ENCODE measurements at regions not wholly inside any gene's neighbourhood (a gene's known extent, or its start where the extent isn't known, plus 50 kb on each side); places are given as distances from the start of the nearest gene placed in this dataset.

- FAIRE-seq = no peak
- TF ChIP-seq CTCF (IDR thresholded peaks at IDR 0.05; ENCODE audit: borderline replicate concordance, extremely low read depth, insufficient read depth) = no peak
- Histone ChIP-seq H3K9ac (ENCODE audit: low read length in 3 of 3) (no peak overlapping the region), H3K27me3 (ENCODE audit: control insufficient read depth, insufficient read depth, low read length) (no peaks in the 10 kb centered on the region), H3K36me3 (ENCODE audit: control insufficient read depth in 2 of 3, insufficient read depth in 3 of 3, low read length in 3 of 3) (no peaks in the 10 kb centered on the region), H3K27ac (ENCODE audit: low read depth in 2 of 2, low read length in 2 of 2) (no peak overlapping the region), H3K4me3 (ENCODE audit: low read length in 3 of 3) (no peak overlapping the region), H3K9me3 (ENCODE audit: control insufficient read depth in 2 of 3, insufficient read depth in 1 of 3, low read length in 3 of 3) (peaks cover 0 to 10% (median 2%) of the 10 kb centered on the region in 3 donors), H3K4me1 (ENCODE audit: control insufficient read depth in 2 of 3, insufficient read depth in 2 of 3, low read depth in 1 of 3, low read length in 3 of 3) (no peaks in the 10 kb centered on the region)
- DNase-seq = no peak
- intact Hi-C loops (cut with DNase I) = no loop called here
Measured at GRCh38 chr4:123709336-123709735, 312.7 kb downstream of the SPRY1 start.

GRCh38 chr4:123731035-123731434 lies 334.4 kb downstream of the SPRY1 start:
- H3K9ac ChIP-seq (ENCODE audit: low read length in 3 of 3) = no peak overlapping the region
- H3K27me3 ChIP-seq (ENCODE audit: control insufficient read depth, insufficient read depth, low read length) = no peaks in the 10 kb centered on the region
- H3K9me3 ChIP-seq (ENCODE audit: control insufficient read depth in 2 of 3, insufficient read depth in 1 of 3, low read length in 3 of 3) = peaks cover 0 to 2% (median 0%) of the 10 kb centered on the region in 3 donors
- no peak for TF ChIP-seq CTCF (IDR thresholded peaks at IDR 0.05; ENCODE audit: borderline replicate concordance, extremely low read depth, insufficient read depth)
- H3K4me1 ChIP-seq (ENCODE audit: control insufficient read depth in 2 of 3, insufficient read depth in 2 of 3, low read depth in 1 of 3, low read length in 3 of 3) = no peaks in the 10 kb centered on the region
- H3K36me3 ChIP-seq (ENCODE audit: control insufficient read depth in 2 of 3, insufficient read depth in 3 of 3, low read length in 3 of 3) = no peaks in the 10 kb centered on the region
- DNase-seq = no peak
- no peak overlapping the region for H3K4me3 ChIP-seq (ENCODE audit: low read length in 3 of 3)
- H3K27ac ChIP-seq (ENCODE audit: low read depth in 2 of 2, low read length in 2 of 2) = no peak overlapping the region
- intact Hi-C loops (cut with DNase I) = no loop called here
- FAIRE-seq = no peak

GRCh38 chr4:123737156-123737555 lies 340.6 kb downstream of the SPRY1 start:
- FAIRE-seq = no peak
- DNase-seq = no peak
- H3K27me3 ChIP-seq (ENCODE audit: control insufficient read depth, insufficient read depth, low read length) = no peaks in the 10 kb centered on the region
- H3K4me3 ChIP-seq (ENCODE audit: low read length in 3 of 3) = no peak overlapping the region
- no peak overlapping the region for H3K9ac ChIP-seq (ENCODE audit: low read length in 3 of 3)
- intact Hi-C loops (cut with DNase I) = no loop called here
- H3K27ac ChIP-seq (ENCODE audit: low read depth in 2 of 2, low read length in 2 of 2) = no peak overlapping the region
- H3K36me3 ChIP-seq (ENCODE audit: control insufficient read depth in 2 of 3, insufficient read depth in 3 of 3, low read length in 3 of 3) = no peaks in the 10 kb centered on the region
- no peaks in the 10 kb centered on the region for H3K9me3 ChIP-seq (ENCODE audit: control insufficient read depth in 2 of 3, insufficient read depth in 1 of 3, low read length in 3 of 3)
- TF ChIP-seq CTCF (IDR thresholded peaks at IDR 0.05; ENCODE audit: borderline replicate concordance, extremely low read depth, insufficient read depth) = no peak
- H3K4me1 ChIP-seq (ENCODE audit: control insufficient read depth in 2 of 3, insufficient read depth in 2 of 3, low read depth in 1 of 3, low read length in 3 of 3) = no peaks in the 10 kb centered on the region

- H3K27ac ChIP-seq (ENCODE audit: low read depth in 2 of 2, low read length in 2 of 2) = no peak overlapping the region
- H3K9me3 ChIP-seq (ENCODE audit: control insufficient read depth in 2 of 3, insufficient read depth in 1 of 3, low read length in 3 of 3) = no peaks in the 10 kb centered on the region
- no peaks in the 10 kb centered on the region for H3K4me1 ChIP-seq (ENCODE audit: control insufficient read depth in 2 of 3, insufficient read depth in 2 of 3, low read depth in 1 of 3, low read length in 3 of 3)
- no peak overlapping the region for H3K9ac ChIP-seq (ENCODE audit: low read length in 3 of 3)
- TF ChIP-seq CTCF (IDR thresholded peaks at IDR 0.05; ENCODE audit: borderline replicate concordance, extremely low read depth, insufficient read depth) = no peak
- intact Hi-C loops (cut with DNase I) = no loop called here
- H3K36me3 ChIP-seq (ENCODE audit: control insufficient read depth in 2 of 3, insufficient read depth in 3 of 3, low read length in 3 of 3) = no peaks in the 10 kb centered on the region
- DNase-seq (no peak), FAIRE-seq (no peak)
- H3K4me3 ChIP-seq (ENCODE audit: low read length in 3 of 3) = no peak overlapping the region
- no peaks in the 10 kb centered on the region for H3K27me3 ChIP-seq (ENCODE audit: control insufficient read depth, insufficient read depth, low read length)
Measured at GRCh38 chr4:123739806-123740205, 343.2 kb downstream of the SPRY1 start.
